ENCODE measurements at regions not wholly inside any gene's neighbourhood (a gene's known extent, or its start where the extent isn't known, plus 50 kb on each side); places are given as distances from the start of the nearest gene placed in this dataset.

DNA sequence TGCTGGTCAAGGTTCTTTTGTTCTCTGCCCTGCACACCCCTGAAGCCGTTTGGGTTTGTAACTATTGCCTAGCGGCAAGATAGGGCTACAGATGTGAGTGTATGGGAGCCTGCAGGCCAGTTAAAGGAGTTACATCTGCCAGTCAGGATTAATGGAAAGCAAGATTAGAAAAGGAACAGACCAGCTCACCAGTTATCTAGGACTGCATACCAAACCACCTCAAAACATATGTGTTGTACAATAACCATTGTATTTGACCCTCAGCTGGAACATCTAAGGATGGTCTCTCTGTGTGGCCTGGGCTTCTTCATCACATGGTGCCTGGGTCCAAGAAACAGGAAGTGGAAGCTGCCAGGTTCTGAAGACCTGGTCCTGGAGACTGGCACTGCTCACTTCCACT lies 52.5 kb upstream of the FBXO28 start:
- TF ChIP-seq, protein P1, sequence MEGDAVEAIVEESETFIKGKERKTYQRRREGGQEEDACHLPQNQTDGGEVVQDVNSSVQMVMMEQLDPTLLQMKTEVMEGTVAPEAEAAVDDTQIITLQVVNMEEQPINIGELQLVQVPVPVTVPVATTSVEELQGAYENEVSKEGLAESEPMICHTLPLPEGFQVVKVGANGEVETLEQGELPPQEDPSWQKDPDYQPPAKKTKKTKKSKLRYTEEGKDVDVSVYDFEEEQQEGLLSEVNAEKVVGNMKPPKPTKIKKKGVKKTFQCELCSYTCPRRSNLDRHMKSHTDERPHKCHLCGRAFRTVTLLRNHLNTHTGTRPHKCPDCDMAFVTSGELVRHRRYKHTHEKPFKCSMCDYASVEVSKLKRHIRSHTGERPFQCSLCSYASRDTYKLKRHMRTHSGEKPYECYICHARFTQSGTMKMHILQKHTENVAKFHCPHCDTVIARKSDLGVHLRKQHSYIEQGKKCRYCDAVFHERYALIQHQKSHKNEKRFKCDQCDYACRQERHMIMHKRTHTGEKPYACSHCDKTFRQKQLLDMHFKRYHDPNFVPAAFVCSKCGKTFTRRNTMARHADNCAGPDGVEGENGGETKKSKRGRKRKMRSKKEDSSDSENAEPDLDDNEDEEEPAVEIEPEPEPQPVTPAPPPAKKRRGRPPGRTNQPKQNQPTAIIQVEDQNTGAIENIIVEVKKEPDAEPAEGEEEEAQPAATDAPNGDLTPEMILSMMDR (IDR thresholded peaks at IDR 0.05; ENCODE audit: poor library complexity, severe bottlenecking), result no peak
- no peak for ATAC-seq (ENCODE audit: low read depth)
- H3K4me3 ChIP-seq (ENCODE audit: severe bottlenecking), result no peak overlapping the region
- DNase-seq (ENCODE audit: low spot score), result no peak
- H3K4me1 ChIP-seq (ENCODE audit: insufficient read depth, poor library complexity, severe bottlenecking), result peaks cover 18% of the 10 kb centered on the region
- no peaks in the 10 kb centered on the region for H3K36me3 ChIP-seq (ENCODE audit: low read depth)
- H3K9me3 ChIP-seq (ENCODE audit: severe bottlenecking), result no peaks in the 10 kb centered on the region
- no peaks in the 10 kb centered on the region for H3K27me3 ChIP-seq (ENCODE audit: insufficient read depth, poor library complexity, severe bottlenecking)
- no peak overlapping the region for H3K27ac ChIP-seq (ENCODE audit: poor library complexity, severe bottlenecking)

GRCh38 chr1:224059897-224060427 lies 53.9 kb upstream of the FBXO28 start:
- Histone ChIP-seq H3K27ac (ENCODE audit: poor library complexity, severe bottlenecking) (no peak overlapping the region), H3K9me3 (ENCODE audit: severe bottlenecking) (no peaks in the 10 kb centered on the region), H3K4me1 (ENCODE audit: insufficient read depth, poor library complexity, severe bottlenecking) (peaks cover 14% of the 10 kb centered on the region), H3K27me3 (ENCODE audit: insufficient read depth, poor library complexity, severe bottlenecking) (no peaks in the 10 kb centered on the region), H3K4me3 (ENCODE audit: severe bottlenecking) (no peak overlapping the region), H3K36me3 (ENCODE audit: low read depth) (no peaks in the 10 kb centered on the region)
- no peak for ATAC-seq (ENCODE audit: low read depth)
- TF ChIP-seq, protein P1 (IDR thresholded peaks at IDR 0.05; ENCODE audit: poor library complexity, severe bottlenecking), result no peak
- no peak for DNase-seq (ENCODE audit: low spot score)

GRCh38 chr1:224058303-224058702 lies 55.6 kb upstream of the FBXO28 start:
- TF ChIP-seq, protein P1 (IDR thresholded peaks at IDR 0.05; ENCODE audit: poor library complexity, severe bottlenecking), result no peak
- H3K4me3 ChIP-seq (ENCODE audit: severe bottlenecking), result no peak overlapping the region
- DNase-seq (ENCODE audit: low spot score) (no peak), ATAC-seq (ENCODE audit: low read depth) (peak; percentile 92)
- H3K27ac ChIP-seq (ENCODE audit: poor library complexity, severe bottlenecking), result peak overlapping the region; percentile 70
- no peaks in the 10 kb centered on the region for H3K27me3 ChIP-seq (ENCODE audit: insufficient read depth, poor library complexity, severe bottlenecking)
- H3K36me3 ChIP-seq (ENCODE audit: low read depth), result no peaks in the 10 kb centered on the region
- H3K9me3 ChIP-seq (ENCODE audit: severe bottlenecking), result no peaks in the 10 kb centered on the region
- peaks cover 8% of the 10 kb centered on the region for H3K4me1 ChIP-seq (ENCODE audit: insufficient read depth, poor library complexity, severe bottlenecking)

DNA sequence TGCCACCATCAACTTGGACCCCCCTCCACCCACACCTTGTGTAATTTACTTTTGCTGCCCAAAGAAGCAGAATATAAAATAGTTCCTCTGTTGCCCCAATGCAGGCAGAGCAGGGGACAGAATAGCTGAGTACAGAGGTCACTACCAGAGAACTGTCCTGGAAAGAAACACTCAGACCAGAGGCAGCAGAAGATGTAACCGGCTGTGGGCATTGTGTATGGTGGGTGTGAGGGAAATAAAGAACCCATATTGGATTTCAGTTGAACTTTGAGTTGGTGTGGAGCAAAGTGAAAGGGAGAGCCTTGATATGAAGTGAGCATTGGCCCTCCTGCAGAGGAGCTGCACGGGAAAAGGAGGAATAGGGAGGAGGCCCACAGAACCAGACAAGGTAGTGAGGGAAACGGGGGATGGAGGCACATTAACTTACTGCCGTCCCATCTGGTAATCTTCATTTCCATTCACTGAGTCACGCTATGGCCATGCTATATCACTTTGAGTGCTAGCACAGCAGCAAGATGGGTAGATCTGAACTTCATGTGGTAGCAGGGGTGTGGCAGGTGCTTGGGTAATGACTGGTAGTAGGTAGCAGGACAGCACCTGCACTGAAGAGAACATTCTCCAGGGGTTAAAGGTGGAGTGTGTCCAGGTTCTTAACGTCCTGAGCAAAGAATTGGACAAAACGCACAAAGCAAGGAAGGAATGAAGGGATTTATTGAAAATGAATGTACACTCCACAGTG lies 56.3 kb upstream of the FBXO28 start:
- TF ChIP-seq, protein P1 (IDR thresholded peaks at IDR 0.05; ENCODE audit: poor library complexity, severe bottlenecking), result no peak
- ATAC-seq (ENCODE audit: low read depth) (peak; percentile 57), DNase-seq (ENCODE audit: low spot score) (no peak)
- Histone ChIP-seq H3K27me3 (ENCODE audit: insufficient read depth, poor library complexity, severe bottlenecking) (no peaks in the 10 kb centered on the region), H3K36me3 (ENCODE audit: low read depth) (no peaks in the 10 kb centered on the region), H3K27ac (ENCODE audit: poor library complexity, severe bottlenecking) (peak overlapping the region; percentile 70), H3K9me3 (ENCODE audit: severe bottlenecking) (no peaks in the 10 kb centered on the region), H3K4me1 (ENCODE audit: insufficient read depth, poor library complexity, severe bottlenecking) (peaks cover 14% of the 10 kb centered on the region), H3K4me3 (ENCODE audit: severe bottlenecking) (no peak overlapping the region)

DNA sequence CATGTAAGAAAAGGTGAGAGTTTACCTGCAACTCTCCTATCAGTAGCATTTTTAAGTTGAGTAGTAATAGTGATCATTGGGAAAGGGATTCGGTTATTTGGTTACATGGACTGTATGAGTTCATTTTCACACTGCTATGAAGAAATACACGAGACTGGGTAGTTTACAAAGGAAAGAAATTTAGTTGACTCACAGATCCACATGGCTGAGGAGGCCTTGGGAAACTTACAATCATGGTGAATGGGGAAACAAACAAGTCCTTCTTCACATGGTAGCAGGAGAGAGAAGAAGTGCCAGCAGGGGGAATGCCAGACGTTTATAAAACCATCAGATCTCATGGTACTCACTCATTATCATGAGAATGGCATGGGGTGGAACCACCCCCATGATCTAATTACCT lies 59.3 kb upstream of the FBXO28 start:
- no peak overlapping the region for H3K27ac ChIP-seq (ENCODE audit: poor library complexity, severe bottlenecking)
- no peak overlapping the region for H3K4me3 ChIP-seq (ENCODE audit: severe bottlenecking)
- ATAC-seq (ENCODE audit: low read depth), result no peak
- TF ChIP-seq, protein P1 (IDR thresholded peaks at IDR 0.05; ENCODE audit: poor library complexity, severe bottlenecking), result no peak
- H3K36me3 ChIP-seq (ENCODE audit: low read depth), result no peaks in the 10 kb centered on the region
- no peaks in the 10 kb centered on the region for H3K9me3 ChIP-seq (ENCODE audit: severe bottlenecking)
- H3K27me3 ChIP-seq (ENCODE audit: insufficient read depth, poor library complexity, severe bottlenecking), result no peaks in the 10 kb centered on the region
- H3K4me1 ChIP-seq (ENCODE audit: insufficient read depth, poor library complexity, severe bottlenecking), result peaks cover 20% of the 10 kb centered on the region
- DNase-seq (ENCODE audit: low spot score), result no peak

Data from RWPE2 (cell line).